IPS-18a (cell line): ENCODE measurements at regions not wholly inside any gene's neighbourhood (a gene's known extent, or its start where the extent isn't known, plus 50 kb on each side); places are given as distances from the start of the nearest gene placed in this dataset.

Experiments used
- H3K27ac ChIP-seq: one replicate; pipeline ENCODE4 v1.5.1; 2013; ENCODE audit warnings: low read length
- H3K27me3 ChIP-seq: one replicate; pipeline ENCODE4 v1.6.1; 2013; ENCODE audit warnings: mild to moderate bottlenecking, low read length; ENCODE audit not compliant: control insufficient read depth, insufficient read depth
- H3K36me3 ChIP-seq: one replicate; pipeline ENCODE4 v1.6.1; 2013; ENCODE audit warnings: low read depth, low read length; ENCODE audit not compliant: control insufficient read depth
- H3K4me1 ChIP-seq: one replicate; pipeline ENCODE4 v1.6.1; 2013; ENCODE audit warnings: low read depth, low read length; ENCODE audit not compliant: control insufficient read depth
- H3K4me3 ChIP-seq: one replicate; pipeline ENCODE4 v1.5.1; 2013; ENCODE audit warnings: low read length
- H3K9ac ChIP-seq: one replicate; pipeline ENCODE4 v1.6.1; 2013; ENCODE audit warnings: mild to moderate bottlenecking, low read length, moderate library complexity
- H3K9me3 ChIP-seq: one replicate; pipeline ENCODE4 v1.6.1; 2013; ENCODE audit warnings: low read depth, low read length; ENCODE audit not compliant: control insufficient read depth

GRCh38 chr11:127711748-127712147 lies 711.2 kb upstream of the KIRREL3 start:
- Histone ChIP-seq H3K9ac (no peak overlapping the region), H3K27ac (no peak overlapping the region), H3K27me3 (no peaks in the 10 kb centered on the region), H3K4me1 (no peaks in the 10 kb centered on the region), H3K36me3 (no peaks in the 10 kb centered on the region), H3K4me3 (no peak overlapping the region), H3K9me3 (no peaks in the 10 kb centered on the region)

- no peaks in the 10 kb centered on the region for H3K9me3 ChIP-seq
- no peak overlapping the region for H3K27ac ChIP-seq
- H3K9ac ChIP-seq = no peak overlapping the region
- H3K36me3 ChIP-seq = no peaks in the 10 kb centered on the region
- no peaks in the 10 kb centered on the region for H3K27me3 ChIP-seq
- H3K4me1 ChIP-seq = no peaks in the 10 kb centered on the region
- H3K4me3 ChIP-seq = no peak overlapping the region
These were observed 710.3 kb upstream of the KIRREL3 start for GRCh38 chr11:127710831-127711230.

- no peak overlapping the region for H3K4me3 ChIP-seq
- no peaks in the 10 kb centered on the region for H3K4me1 ChIP-seq
- no peak overlapping the region for H3K27ac ChIP-seq
- H3K27me3 ChIP-seq = no peaks in the 10 kb centered on the region
- H3K9ac ChIP-seq = no peak overlapping the region
- no peaks in the 10 kb centered on the region for H3K9me3 ChIP-seq
- no peaks in the 10 kb centered on the region for H3K36me3 ChIP-seq
These were observed 709.4 kb upstream of the KIRREL3 start for GRCh38 chr11:127709960-127710359.

GRCh38 chr11:127693686-127694085 lies 693.1 kb upstream of the KIRREL3 start:
- Histone ChIP-seq H3K27ac (no peak overlapping the region), H3K4me1 (no peaks in the 10 kb centered on the region), H3K36me3 (no peaks in the 10 kb centered on the region), H3K9ac (no peak overlapping the region), H3K9me3 (no peaks in the 10 kb centered on the region), H3K27me3 (no peaks in the 10 kb centered on the region), H3K4me3 (no peak overlapping the region)

- Histone ChIP-seq H3K27me3 (no peaks in the 10 kb centered on the region), H3K4me3 (no peak overlapping the region), H3K4me1 (no peaks in the 10 kb centered on the region), H3K36me3 (no peaks in the 10 kb centered on the region), H3K9ac (no peak overlapping the region), H3K9me3 (no peaks in the 10 kb centered on the region), H3K27ac (no peak overlapping the region)
These were observed 682.8 kb upstream of the KIRREL3 start for GRCh38 chr11:127683321-127683720.

GRCh38 chr11:127679816-127680545 lies 679.4 kb upstream of the KIRREL3 start:
- Histone ChIP-seq H3K4me3 (no peak overlapping the region), H3K27me3 (no peaks in the 10 kb centered on the region), H3K9ac (no peak overlapping the region), H3K27ac (no peak overlapping the region), H3K4me1 (no peaks in the 10 kb centered on the region), H3K36me3 (no peaks in the 10 kb centered on the region), H3K9me3 (no peaks in the 10 kb centered on the region)

- Histone ChIP-seq H3K27ac (no peak overlapping the region), H3K27me3 (no peaks in the 10 kb centered on the region), H3K4me1 (no peaks in the 10 kb centered on the region), H3K9me3 (no peaks in the 10 kb centered on the region), H3K9ac (no peak overlapping the region), H3K36me3 (no peaks in the 10 kb centered on the region), H3K4me3 (no peak overlapping the region)
These were observed 678.1 kb upstream of the KIRREL3 start for GRCh38 chr11:127678631-127679030.

- no peaks in the 10 kb centered on the region for H3K27me3 ChIP-seq
- H3K9me3 ChIP-seq = no peaks in the 10 kb centered on the region
These were observed 677.3 kb upstream of the KIRREL3 start for GRCh38 chr11:127677660-127678425.

GRCh38 chr11:127675581-127675980 lies 675.0 kb upstream of the KIRREL3 start:
- H3K36me3 ChIP-seq = no peaks in the 10 kb centered on the region
- H3K27me3 ChIP-seq = no peaks in the 10 kb centered on the region
- H3K9ac ChIP-seq = no peak overlapping the region
- no peak overlapping the region for H3K27ac ChIP-seq
- no peaks in the 10 kb centered on the region for H3K9me3 ChIP-seq
- no peak overlapping the region for H3K4me3 ChIP-seq
- H3K4me1 ChIP-seq = no peaks in the 10 kb centered on the region

More at GRCh38 chr11:127677660-127678425, 677.3 kb upstream of the KIRREL3 start:
- Histone ChIP-seq H3K27ac (no peak overlapping the region), H3K36me3 (no peaks in the 10 kb centered on the region), H3K4me1 (no peaks in the 10 kb centered on the region), H3K4me3 (no peak overlapping the region), H3K9ac (no peak overlapping the region)

- Histone ChIP-seq H3K4me3 (no peak overlapping the region), H3K9me3 (no peaks in the 10 kb centered on the region), H3K27me3 (no peaks in the 10 kb centered on the region), H3K27ac (no peak overlapping the region), H3K4me1 (no peaks in the 10 kb centered on the region), H3K9ac (no peak overlapping the region), H3K36me3 (no peaks in the 10 kb centered on the region)
These were observed 674.2 kb upstream of the KIRREL3 start for GRCh38 chr11:127674754-127675153.

GRCh38 chr11:127670374-127671119 lies 670.0 kb upstream of the KIRREL3 start:
- H3K27me3 ChIP-seq = no peaks in the 10 kb centered on the region
- H3K4me1 ChIP-seq = no peaks in the 10 kb centered on the region
- H3K9ac ChIP-seq = no peak overlapping the region
- no peaks in the 10 kb centered on the region for H3K36me3 ChIP-seq
- no peak overlapping the region for H3K27ac ChIP-seq
- H3K4me3 ChIP-seq = no peak overlapping the region
- H3K9me3 ChIP-seq = no peaks in the 10 kb centered on the region
